H9 (cell line): ENCODE measurements at regions not wholly inside any gene's neighbourhood (a gene's known extent, or its start where the extent isn't known, plus 50 kb on each side); places are given as distances from the start of the nearest gene placed in this dataset.

ENCODE experiments used
- DNase-seq: peaks from one replicate; pipeline ENCODE4 v3.0.0-alpha.2; 2017
- H2AFZ ChIP-seq: one replicate; pipeline ENCODE4 v1.6.1; 2013; ENCODE audit warnings: mild to moderate bottlenecking, low read length, control low read depth, moderate library complexity
- H2AK5ac ChIP-seq: 2 replicates; pipeline ENCODE4 v1.6.1; 2013; ENCODE audit warnings: low read length, control low read depth, mixed read lengths; ENCODE audit not compliant: insufficient read length
- H2BK120ac ChIP-seq: one replicate; pipeline ENCODE4 v1.6.1; 2013; ENCODE audit warnings: low read depth, mild to moderate bottlenecking, low read length, control low read depth, inconsistent platforms; ENCODE audit not compliant: poor library complexity, severe bottlenecking
- H2BK12ac ChIP-seq: 2 replicates; pipeline ENCODE4 v1.6.1; 2013; ENCODE audit warnings: low read length, control low read depth, mixed read lengths, low read depth; ENCODE audit not compliant: insufficient read length
- H2BK15ac ChIP-seq: 2 replicates; pipeline ENCODE4 v1.6.1; 2013; ENCODE audit warnings: low read depth, low read length, control low read depth
- H2BK20ac ChIP-seq: one replicate; pipeline ENCODE4 v1.6.1; 2013; ENCODE audit warnings: low read depth, mild to moderate bottlenecking, low read length, control low read depth, inconsistent platforms; ENCODE audit not compliant: poor library complexity, severe bottlenecking
- H2BK5ac ChIP-seq: 2 replicates; pipeline ENCODE4 v1.6.1; 2013; ENCODE audit warnings: low read length, control low read depth, mixed read lengths; ENCODE audit not compliant: insufficient read length
- H3K14ac ChIP-seq: 2 replicates; pipeline ENCODE4 v1.6.1; 2013; ENCODE audit warnings: low read length, control low read depth; ENCODE audit not compliant: insufficient read depth
- H3K18ac ChIP-seq: 2 replicates; pipeline ENCODE4 v1.6.1; 2013; ENCODE audit warnings: low read depth, mild to moderate bottlenecking, mixed read lengths, low read length, control low read depth; ENCODE audit not compliant: insufficient read length
- H3K23ac ChIP-seq: 2 replicates; pipeline ENCODE4 v1.6.1; 2013; ENCODE audit warnings: low read length, control low read depth, mixed read lengths, low read depth; ENCODE audit not compliant: insufficient read length
- H3K23me2 ChIP-seq: 2 replicates; pipeline ENCODE4 v1.6.1; 2013; ENCODE audit warnings: low read depth, mild to moderate bottlenecking, mixed read lengths, low read length, control low read depth; ENCODE audit not compliant: insufficient read length, poor library complexity, severe bottlenecking
- H3K27ac ChIP-seq: 2 replicates; pipeline ENCODE4 v1.5.1; 2013; ENCODE audit warnings: low read length, control low read depth, mixed read lengths, low read depth; ENCODE audit not compliant: insufficient read length
- H3K27me3 ChIP-seq: 2 replicates; pipeline ENCODE4 v1.6.1; 2013; ENCODE audit warnings: low read length, control low read depth, inconsistent platforms; ENCODE audit not compliant: insufficient read depth
- H3K4ac ChIP-seq: 2 replicates; pipeline ENCODE4 v1.6.1; 2013; ENCODE audit warnings: low read depth, mild to moderate bottlenecking, control low read depth, inconsistent platforms, low read length, moderate library complexity
- H3K4me1 ChIP-seq: 2 replicates; pipeline ENCODE4 v1.6.1; 2013; ENCODE audit warnings: low read length, control low read depth, inconsistent platforms; ENCODE audit not compliant: insufficient read depth
- H3K4me2 ChIP-seq: 2 replicates; pipeline ENCODE4 v1.6.1; 2013; ENCODE audit warnings: low read length, control low read depth, mixed read lengths; ENCODE audit not compliant: insufficient read length, insufficient read depth
- H3K56ac ChIP-seq: 2 replicates; pipeline ENCODE4 v1.6.1; 2013; ENCODE audit warnings: low read depth, mild to moderate bottlenecking, mixed read lengths, low read length, control low read depth; ENCODE audit not compliant: insufficient read length
- H3K79me1 ChIP-seq: 2 replicates; pipeline ENCODE4 v1.6.1; 2013; ENCODE audit warnings: low read depth, mild to moderate bottlenecking, moderate library complexity, low read length, control low read depth, inconsistent platforms; ENCODE audit not compliant: insufficient read depth, poor library complexity, severe bottlenecking
- H3K79me2 ChIP-seq: 2 replicates; pipeline ENCODE4 v1.6.1; 2013; ENCODE audit warnings: low read length, control low read depth, inconsistent platforms; ENCODE audit not compliant: insufficient read depth
- H3K9ac ChIP-seq: 2 replicates; pipeline ENCODE4 v1.6.1; 2013; ENCODE audit warnings: low read length, control low read depth, mixed read lengths; ENCODE audit not compliant: insufficient read length; ENCODE audit errors: extremely low read depth
- H3K9me3 ChIP-seq: one replicate; pipeline ENCODE4 v1.6.1; 2013; ENCODE audit warnings: low read depth, low read length, inconsistent platforms; ENCODE audit not compliant: control insufficient read depth
- H3T11ph ChIP-seq: one replicate; pipeline ENCODE4 v1.6.1; 2013; ENCODE audit warnings: mild to moderate bottlenecking, low read length, control low read depth, inconsistent platforms
- H4K20me1 ChIP-seq: one replicate; pipeline ENCODE4 v1.6.1; 2013; ENCODE audit not compliant: control insufficient read depth, insufficient read length, insufficient read depth
- H4K5ac ChIP-seq: 2 replicates; pipeline ENCODE4 v1.6.1; 2013; ENCODE audit warnings: low read depth, mild to moderate bottlenecking, mixed read lengths, low read length, control low read depth; ENCODE audit not compliant: insufficient read length
- H4K8ac ChIP-seq: replicated peaks from 2 replicates; pipeline ENCODE4 v1.6.1; 2013; ENCODE audit warnings: low read length, control low read depth, mixed read lengths, low read depth; ENCODE audit not compliant: insufficient read length
- H4K91ac ChIP-seq: 2 replicates; pipeline ENCODE4 v1.6.1; 2013; ENCODE audit warnings: low read depth, mild to moderate bottlenecking, moderate library complexity, mixed read lengths, low read length, control low read depth; ENCODE audit not compliant: insufficient read length
- H3K27ac Mint-ChIP-seq, 3 experiments: 2 replicates in 2 of 3; 3 replicates in 1 of 3; pipeline ENCODE4 v1.8.0; 2020 to 2021; ENCODE audit warnings: mixed read lengths in 3 of 3, mild to moderate bottlenecking in 1 of 3, moderate library complexity in 1 of 3
- H3K27me3 Mint-ChIP-seq: 2 replicates; pipeline ENCODE4 v1.8.0; 2021; ENCODE audit warnings: low read depth, mild to moderate bottlenecking, moderate library complexity, mixed read lengths
- H3K36me3 Mint-ChIP-seq, 3 experiments: 2 replicates in 2 of 3; 3 replicates in 1 of 3; pipeline ENCODE4 v1.8.0; 2020 to 2021; ENCODE audit warnings: low read depth in 3 of 3, mixed read lengths in 3 of 3; ENCODE audit not compliant: insufficient read depth in 1 of 3
- H3K4me1 Mint-ChIP-seq, 2 experiments: 2 replicates each; pipeline ENCODE4 v1.8.0; 2020; ENCODE audit warnings: mixed read lengths in 2 of 2
- H3K4me3 Mint-ChIP-seq, 2 experiments: 2 replicates in 1 of 2; 3 replicates in 1 of 2; pipeline ENCODE4 v1.8.0; 2020 to 2021; ENCODE audit warnings: mild to moderate bottlenecking in 2 of 2, mixed read lengths in 2 of 2, moderate library complexity in 1 of 2
- H3K9me3 Mint-ChIP-seq, 2 experiments: 2 replicates in 1 of 2; 3 replicates in 1 of 2; pipeline ENCODE4 v1.8.0; 2020; ENCODE audit warnings: mild to moderate bottlenecking in 2 of 2, mixed read lengths in 2 of 2, moderate library complexity in 1 of 2
- CTCF ChIP-seq: fragments of 200-600 bp; sonication (generic); conservative IDR thresholded peaks from 3 replicates; pipeline ENCODE4 v1.8.0; 2021; ENCODE audit warnings: antibody characterized with exemption, mild to moderate bottlenecking
- WGBS: extraction: QIAGEN DNeasy Blood & Tissue Kit; methylation state at CpG from one replicate; pipeline ENCODE4 v1.1.7; 2013; ENCODE audit warnings: missing lambda C conversion rate, low lambda C conversion rate, mixed read lengths; ENCODE audit not compliant: insufficient read length; ENCODE audit errors: extremely low coverage; 5-methylcytosine and 5-hydroxymethylcytosine counted together

- H3K23me2 ChIP-seq = no peaks in the 10 kb centered on the region
- H3K18ac ChIP-seq = no peak overlapping the region
- H3K14ac ChIP-seq = no peak overlapping the region
- H2BK20ac ChIP-seq = no peak overlapping the region
- H2BK15ac ChIP-seq = no peak overlapping the region
- no peak overlapping the region for H4K91ac ChIP-seq
- no peaks in the 10 kb centered on the region for H3K9me3 Mint-ChIP-seq
- H3K4me1 ChIP-seq = no peaks in the 10 kb centered on the region
- no peak for TF ChIP-seq CTCF
- no CpG with 5 or more reads among the region's 7 CpGs for WGBS
- no peak overlapping the region for H3K9ac ChIP-seq
- H3K4ac ChIP-seq = no peak overlapping the region
- no peak overlapping the region for H3K27ac ChIP-seq
- no peak overlapping the region for H4K5ac ChIP-seq
- H3K56ac ChIP-seq = no peak overlapping the region
- H3K79me1 ChIP-seq = no peaks in the 10 kb centered on the region
- no peak overlapping the region for H2BK120ac ChIP-seq
- H3K27ac Mint-ChIP-seq = no peak overlapping the region
- H3K79me2 ChIP-seq = no peaks in the 10 kb centered on the region
- DNase-seq = no peak
- no peak overlapping the region for H3K4me2 ChIP-seq
- no peaks in the 10 kb centered on the region for H3K36me3 Mint-ChIP-seq
- H2AFZ ChIP-seq = no peak overlapping the region
- H3K9me3 ChIP-seq = no peaks in the 10 kb centered on the region
- H3K27me3 Mint-ChIP-seq = peaks cover 10% of the 10 kb centered on the region
- H3K27me3 ChIP-seq = no peaks in the 10 kb centered on the region
- H3K4me3 Mint-ChIP-seq = no peak overlapping the region
- H4K8ac ChIP-seq = no peak overlapping the region
- H3T11ph ChIP-seq = no peak overlapping the region
- no peak overlapping the region for H2BK5ac ChIP-seq
- H3K4me1 Mint-ChIP-seq = peaks cover 14 to 18% of the 10 kb centered on the region in 2 experiments
- H2AK5ac ChIP-seq = no peak overlapping the region
- no peak overlapping the region for H3K23ac ChIP-seq
- no peak overlapping the region for H2BK12ac ChIP-seq
- H4K20me1 ChIP-seq = no peaks in the 10 kb centered on the region
Measured at GRCh38 chr1:221408117-221408803, 333.6 kb downstream of the DUSP10 start.
